ENCODE measurements at regions not wholly inside any gene's neighbourhood (a gene's known extent, or its start where the extent isn't known, plus 50 kb on each side); places are given as distances from the start of the nearest gene placed in this dataset.
"Not testable (repeated sequence)": the region's sequence is repeated elsewhere in the genome, so short reads cannot be mapped to it uniquely, and the experiment has no call there.

GRCh38 chr6:106721189-106721588 is 91.8 kb downstream of the QRSL1 start:
- 85% methylated on average over 3 of the region's 4 CpGs for WGBS
- not testable (repeated sequence) for H3K4me1 ChIP-seq (ENCODE audit: control insufficient read depth in 2 of 2, insufficient read depth in 2 of 2, low read length in 2 of 2); DNase-seq (ENCODE audit: low read depth in 6 of 9, low spot score in 9 of 9); H3K9me3 ChIP-seq (ENCODE audit: control insufficient read depth in 2 of 2, insufficient read depth in 1 of 2, low read length in 1 of 2); H3K27ac ChIP-seq (ENCODE audit: low read depth in 1 of 2, low read length in 1 of 2); H3K36me3 ChIP-seq (ENCODE audit: control insufficient read depth in 2 of 2, insufficient read depth in 2 of 2, low read length in 1 of 2); H3K4me3 ChIP-seq (ENCODE audit: low read length in 2 of 2); H3K27me3 ChIP-seq (ENCODE audit: control insufficient read depth in 2 of 2, insufficient read depth in 1 of 2, low read length in 1 of 2)

Measured in thymus (tissue), 11 donors.